ENCODE measurements at regions not wholly inside any gene's neighbourhood (a gene's known extent, or its start where the extent isn't known, plus 50 kb on each side); places are given as distances from the start of the nearest gene placed in this dataset.

DNA sequence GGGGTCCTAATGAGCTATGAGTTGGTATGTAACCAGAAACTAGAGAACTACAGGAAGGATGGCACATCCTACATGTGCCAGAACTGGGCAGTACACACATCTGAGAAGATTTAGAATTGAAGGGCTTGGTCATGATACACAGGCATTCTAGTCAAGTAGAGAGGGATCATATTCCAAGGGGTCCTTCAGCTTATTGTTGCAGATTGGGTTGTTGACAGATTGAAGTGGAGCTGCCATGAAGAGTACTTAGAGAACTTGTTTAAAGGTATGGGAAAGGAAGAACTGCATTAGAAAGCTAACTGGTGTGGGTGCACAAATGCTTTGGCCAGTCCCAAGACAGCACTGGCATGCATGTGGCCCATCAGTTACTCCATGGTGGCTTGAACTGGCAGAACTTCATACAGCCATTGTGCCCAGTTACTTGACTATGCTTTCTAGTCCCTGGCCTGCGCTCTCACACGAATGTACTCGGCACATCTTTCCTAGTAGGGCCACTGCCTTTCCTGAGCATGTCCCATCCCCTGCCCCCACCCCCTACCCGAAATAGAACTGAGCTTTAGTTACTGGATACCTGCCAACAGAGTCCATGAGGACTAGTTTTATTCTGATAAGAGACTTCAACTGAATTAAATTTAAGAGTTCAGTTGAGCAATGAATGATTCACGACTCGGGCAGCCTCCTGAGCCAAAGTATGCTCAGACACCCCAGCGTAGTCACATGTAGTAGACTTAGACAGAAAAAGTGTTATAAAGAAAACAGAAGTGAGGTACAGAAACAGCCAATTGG, 64.0 kb downstream of the CCNG2 start:
- TF ChIP-seq EP300 (IDR thresholded peaks at IDR 0.05) (no peak), POLR2A (IDR thresholded peaks at IDR 0.05) (no peak)
- no peak for DNase-seq (ENCODE audit: low spot score in 2 of 2)

DNA sequence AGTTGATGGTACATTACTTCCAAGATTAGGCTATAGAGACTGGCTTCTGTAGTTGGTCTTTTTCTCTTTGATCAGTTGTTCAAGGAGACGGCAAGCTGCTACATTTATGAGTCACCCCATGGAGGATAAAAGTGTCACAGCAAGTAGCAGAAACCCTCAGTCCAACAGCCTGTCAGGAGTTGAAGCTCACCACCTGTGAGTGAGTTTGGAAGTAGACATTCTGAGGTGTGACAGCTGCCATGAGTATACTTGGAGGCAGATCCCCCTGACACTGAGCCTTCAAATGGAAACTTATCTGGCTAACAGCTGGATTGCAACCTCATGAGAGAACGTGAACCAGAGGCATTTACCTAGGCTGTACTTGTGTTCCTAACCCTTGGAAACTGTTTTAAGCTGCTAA, 68.0 kb downstream of the CCNG2 start:
- WGBS, 2 donors, result 52 to 57% methylated on average over 2 of the region's 2 CpGs
- TF ChIP-seq EP300 (IDR thresholded peaks at IDR 0.05), result no peak
- TF ChIP-seq, protein P1, sequence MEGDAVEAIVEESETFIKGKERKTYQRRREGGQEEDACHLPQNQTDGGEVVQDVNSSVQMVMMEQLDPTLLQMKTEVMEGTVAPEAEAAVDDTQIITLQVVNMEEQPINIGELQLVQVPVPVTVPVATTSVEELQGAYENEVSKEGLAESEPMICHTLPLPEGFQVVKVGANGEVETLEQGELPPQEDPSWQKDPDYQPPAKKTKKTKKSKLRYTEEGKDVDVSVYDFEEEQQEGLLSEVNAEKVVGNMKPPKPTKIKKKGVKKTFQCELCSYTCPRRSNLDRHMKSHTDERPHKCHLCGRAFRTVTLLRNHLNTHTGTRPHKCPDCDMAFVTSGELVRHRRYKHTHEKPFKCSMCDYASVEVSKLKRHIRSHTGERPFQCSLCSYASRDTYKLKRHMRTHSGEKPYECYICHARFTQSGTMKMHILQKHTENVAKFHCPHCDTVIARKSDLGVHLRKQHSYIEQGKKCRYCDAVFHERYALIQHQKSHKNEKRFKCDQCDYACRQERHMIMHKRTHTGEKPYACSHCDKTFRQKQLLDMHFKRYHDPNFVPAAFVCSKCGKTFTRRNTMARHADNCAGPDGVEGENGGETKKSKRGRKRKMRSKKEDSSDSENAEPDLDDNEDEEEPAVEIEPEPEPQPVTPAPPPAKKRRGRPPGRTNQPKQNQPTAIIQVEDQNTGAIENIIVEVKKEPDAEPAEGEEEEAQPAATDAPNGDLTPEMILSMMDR (IDR thresholded peaks at IDR 0.05), result no peak
- Histone ChIP-seq H3K4me3 (no peak overlapping the region), H3K9me3 (peaks cover 0 to 23% (median 2%) of the 10 kb centered on the region in 4 donors), H3K36me3 (no peaks in the 10 kb centered on the region), H3K4me1 (no peaks in the 10 kb centered on the region), H3K27me3 (no peaks in the 10 kb centered on the region), H3K27ac (no peak overlapping the region)
- DNase-seq (ENCODE audit: low spot score in 2 of 2), result no peak

More for the DNA sequence above, 64.0 kb downstream of the CCNG2 start:
- H3K9me3 ChIP-seq, result no peaks in the 10 kb centered on the region
- H3K4me3 ChIP-seq, result no peak overlapping the region
- H3K4me1 ChIP-seq, result no peaks in the 10 kb centered on the region
- WGBS, 2 donors, result 73% methylated on average over 7 of the region's 7 CpGs
- no peak overlapping the region for H3K27ac ChIP-seq
- no peaks in the 10 kb centered on the region for H3K27me3 ChIP-seq
- H3K36me3 ChIP-seq, result no peaks in the 10 kb centered on the region

DNA sequence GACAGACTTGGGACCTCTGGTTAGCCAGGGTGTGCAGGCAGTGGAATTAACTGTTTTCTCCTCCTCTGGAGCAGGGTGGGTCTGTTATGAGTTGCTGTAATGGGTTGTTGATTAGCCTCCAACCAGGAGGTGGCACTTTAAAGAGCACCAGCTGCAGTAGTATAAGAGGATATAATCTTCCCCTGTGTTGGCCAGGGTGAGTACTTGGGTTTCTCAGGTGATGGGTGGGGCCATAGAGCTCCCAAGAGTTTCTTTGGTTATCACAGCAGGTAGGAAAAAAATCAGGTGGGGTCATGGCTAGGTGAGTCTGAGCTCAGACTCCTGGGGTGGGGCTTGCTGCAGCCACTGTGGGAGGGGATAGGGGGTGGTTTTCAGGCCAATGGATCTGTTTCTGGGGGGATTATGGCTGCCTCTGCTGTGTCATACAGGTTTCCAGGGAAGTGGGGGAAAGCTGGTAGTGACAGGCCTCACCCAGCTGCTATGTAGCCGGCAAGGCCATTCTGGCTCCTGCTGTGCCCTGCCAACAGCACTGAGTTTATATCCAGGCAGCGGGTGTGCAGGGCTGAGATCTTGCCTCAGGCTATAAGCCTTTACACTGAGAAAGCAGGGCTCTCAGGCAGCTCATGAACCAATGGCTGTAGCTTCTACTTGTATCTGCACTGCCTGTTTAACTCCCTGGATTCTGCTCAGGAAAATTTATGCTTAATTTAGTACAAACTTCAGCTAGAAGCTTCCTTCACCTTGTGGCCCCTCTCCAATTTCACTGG, 70.1 kb downstream of the CCNG2 start:
- no peak overlapping the region for H3K4me3 ChIP-seq
- DNase-seq (ENCODE audit: low spot score in 2 of 2), result no peak
- no peaks in the 10 kb centered on the region for H3K27me3 ChIP-seq
- H3K4me1 ChIP-seq, result no peaks in the 10 kb centered on the region
- H3K9me3 ChIP-seq, result peaks cover 0 to 23% (median 2%) of the 10 kb centered on the region in 4 donors
- no peak for TF ChIP-seq POLR2A (IDR thresholded peaks at IDR 0.05)
- TF ChIP-seq, protein P1 (IDR thresholded peaks at IDR 0.05), result no peak
- no peak for TF ChIP-seq EP300 (IDR thresholded peaks at IDR 0.05)
- no peaks in the 10 kb centered on the region for H3K36me3 ChIP-seq
- no peak overlapping the region for H3K27ac ChIP-seq
- WGBS, 2 donors, result 80 to 82% methylated on average over 2 of the region's 2 CpGs

DNA sequence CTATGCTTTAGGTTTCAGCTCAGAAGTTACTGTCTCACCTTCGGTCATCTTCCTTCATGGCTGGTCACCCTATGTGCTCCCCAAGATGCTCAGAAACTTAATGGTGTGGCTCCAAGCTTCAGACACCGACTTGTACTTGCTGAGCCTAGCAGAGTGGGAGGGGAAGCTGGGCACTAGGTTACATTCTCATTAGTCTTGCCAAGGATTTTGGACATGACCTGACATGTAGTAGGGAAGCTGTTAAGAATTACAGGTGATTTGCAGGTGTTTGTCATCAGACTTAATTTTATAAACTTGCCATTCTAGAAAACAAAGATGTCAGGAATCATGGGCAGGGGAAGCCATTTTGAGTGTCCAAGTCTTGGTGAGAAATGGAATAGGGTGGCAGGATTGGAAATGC, 72.4 kb downstream of the CCNG2 start:
- 83 to 87% methylated on average over 2 of the region's 2 CpGs for WGBS, 2 donors
- no peak overlapping the region for H3K4me3 ChIP-seq
- peaks cover 0 to 23% (median 2%) of the 10 kb centered on the region in 4 donors for H3K9me3 ChIP-seq

GRCh38 chr4:77232653-77233052, 75.6 kb downstream of the CCNG2 start:
- TF ChIP-seq, protein P1 (IDR thresholded peaks at IDR 0.05), result no peak
- no peak for TF ChIP-seq POLR2A (IDR thresholded peaks at IDR 0.05)
- TF ChIP-seq EP300 (IDR thresholded peaks at IDR 0.05), result no peak
- no peaks in the 10 kb centered on the region for H3K36me3 ChIP-seq
- WGBS, 2 donors, result 77 to 78% methylated on average over 4 of the region's 4 CpGs

More for the DNA sequence above, 72.4 kb downstream of the CCNG2 start:
- H3K27ac ChIP-seq, result no peak overlapping the region
- H3K27me3 ChIP-seq, result no peaks in the 10 kb centered on the region
- no peak for DNase-seq (ENCODE audit: low spot score in 2 of 2)
- H3K4me1 ChIP-seq, result no peaks in the 10 kb centered on the region
- no peak for TF ChIP-seq POLR2A (IDR thresholded peaks at IDR 0.05)
- TF ChIP-seq, protein P1 (IDR thresholded peaks at IDR 0.05), result no peak
- no peak for TF ChIP-seq EP300 (IDR thresholded peaks at IDR 0.05)
- no peaks in the 10 kb centered on the region for H3K36me3 ChIP-seq

More at GRCh38 chr4:77232653-77233052, 75.6 kb downstream of the CCNG2 start:
- peaks cover 0 to 6% of the 10 kb centered on the region in 2 donors for H3K27me3 ChIP-seq
- no peaks in the 10 kb centered on the region for H3K4me1 ChIP-seq
- no peak overlapping the region for H3K4me3 ChIP-seq
- H3K9me3 ChIP-seq, result peaks cover 0 to 10% (median 0%) of the 10 kb centered on the region in 4 donors
- no peak for DNase-seq (ENCODE audit: low spot score in 2 of 2)
- no peak overlapping the region for H3K27ac ChIP-seq
